ENCODE measurements at regions not wholly inside any gene's neighbourhood (a gene's known extent, or its start where the extent isn't known, plus 50 kb on each side); places are given as distances from the start of the nearest gene placed in this dataset.
"Not testable (repeated sequence)": the region's sequence is repeated elsewhere in the genome, so short reads cannot be mapped to it uniquely, and the experiment has no call there.

- intact Hi-C loops (cut with DNase I) = no loop called here
Observed at GRCh38 chr16:73124665-73125375, 76.9 kb upstream of the ZFHX3 start.

GRCh38 chr16:73124097-73124652 lies 76.2 kb upstream of the ZFHX3 start:
- no peak for DNase-seq

More at GRCh38 chr16:73124665-73125375, 76.9 kb upstream of the ZFHX3 start:
- DNase-seq = no peak

DNA sequence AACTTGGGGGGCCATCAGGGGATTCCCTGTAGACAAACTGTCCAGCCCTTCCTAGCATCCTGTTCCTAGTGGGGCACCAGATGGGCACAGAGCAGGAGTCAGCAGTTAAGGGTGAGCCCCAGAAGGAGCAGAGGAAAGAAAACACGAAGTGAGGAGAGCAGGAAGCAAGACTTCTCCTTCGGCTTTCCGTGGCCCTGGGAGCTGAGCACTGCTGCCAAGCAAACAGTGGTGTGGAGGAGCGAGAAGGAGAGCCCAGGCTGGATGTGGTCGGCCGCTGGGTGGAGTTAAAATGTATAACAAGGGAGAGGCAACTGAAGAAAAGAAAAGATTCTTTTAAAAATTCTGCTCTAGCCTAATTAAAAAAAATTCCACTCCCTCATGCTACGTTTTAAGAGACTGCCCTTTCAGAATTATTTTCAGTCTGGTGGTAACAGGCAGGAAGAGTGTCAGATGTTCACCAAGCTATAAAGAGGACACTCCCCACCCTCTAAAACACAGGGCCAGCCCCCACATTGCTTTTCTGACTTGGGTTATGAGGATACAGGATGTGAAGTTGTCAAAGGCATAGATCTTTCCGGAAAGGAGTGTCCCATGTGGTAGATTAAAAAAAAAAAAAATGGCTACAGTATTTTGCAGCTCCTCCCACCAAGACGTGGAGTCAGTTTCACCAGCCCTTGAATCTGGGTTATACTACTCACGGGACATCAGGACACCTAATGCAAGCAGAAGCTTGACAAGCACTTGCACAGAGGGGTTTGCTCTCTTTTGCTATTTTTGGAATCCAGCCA lies 74.9 kb upstream of the ZFHX3 start:
- intact Hi-C loops (cut with DNase I) = no loop called here
- DNase-seq = peak in 6 of 10 donors; percentile 14 to 88 (median 24)

More at GRCh38 chr16:73124097-73124652, 76.2 kb upstream of the ZFHX3 start:
- intact Hi-C loops (cut with DNase I) = no loop called here

- DNase-seq = no peak
- intact Hi-C loops (cut with DNase I) = no loop called here
Observed at GRCh38 chr16:73116576-73116975, 68.6 kb upstream of the ZFHX3 start.

DNA sequence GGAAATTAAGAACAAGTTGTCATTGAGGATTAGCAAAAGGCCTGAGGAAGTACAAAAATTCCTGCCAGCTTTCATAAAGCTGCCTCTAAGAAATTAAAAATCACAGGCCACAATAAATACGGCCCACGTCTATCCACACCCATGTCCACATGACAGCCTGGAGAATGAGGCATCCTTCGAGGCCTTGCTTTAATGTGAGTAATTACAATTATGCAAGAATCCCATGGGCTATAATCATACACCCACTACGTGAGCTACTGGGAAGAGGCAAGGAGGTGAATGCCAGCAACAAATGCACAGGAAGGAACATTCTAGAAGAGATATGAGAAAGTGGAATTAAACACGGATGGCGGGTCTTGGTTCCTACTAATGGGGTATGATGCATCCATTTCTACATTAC lies 65.4 kb upstream of the ZFHX3 start:
- DNase-seq = no peak
- intact Hi-C loops (cut with DNase I) = no loop called here

- intact Hi-C loops (cut with DNase I) = no loop called here
- no peak for DNase-seq
Observed at GRCh38 chr16:73108195-73108963, 60.5 kb upstream of the ZFHX3 start.

DNA sequence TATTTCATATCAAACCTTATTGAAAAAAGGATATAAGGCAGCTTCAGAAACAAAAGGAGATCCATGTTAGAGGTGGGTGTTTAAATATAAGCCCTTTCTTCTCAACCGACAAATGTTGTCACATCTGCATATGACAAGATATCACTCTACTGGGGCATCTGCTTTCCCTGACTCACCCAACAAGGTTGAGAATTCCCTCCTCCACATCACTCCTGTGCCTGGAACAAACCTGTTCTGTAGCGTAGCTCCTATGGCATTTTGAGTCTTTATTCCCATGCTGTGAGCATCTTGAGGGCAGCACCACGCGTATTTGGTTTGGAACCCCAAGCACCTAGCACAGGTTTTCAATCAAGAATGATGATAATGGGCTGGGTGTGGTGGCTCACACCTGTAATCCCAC lies 59.4 kb upstream of the ZFHX3 start:
- DNase-seq = no peak
- intact Hi-C loops (cut with DNase I) = no loop called here

- no peak for DNase-seq
- intact Hi-C loops (cut with DNase I) = no loop called here
Observed at GRCh38 chr16:73106329-73107034, 58.6 kb upstream of the ZFHX3 start.

DNA sequence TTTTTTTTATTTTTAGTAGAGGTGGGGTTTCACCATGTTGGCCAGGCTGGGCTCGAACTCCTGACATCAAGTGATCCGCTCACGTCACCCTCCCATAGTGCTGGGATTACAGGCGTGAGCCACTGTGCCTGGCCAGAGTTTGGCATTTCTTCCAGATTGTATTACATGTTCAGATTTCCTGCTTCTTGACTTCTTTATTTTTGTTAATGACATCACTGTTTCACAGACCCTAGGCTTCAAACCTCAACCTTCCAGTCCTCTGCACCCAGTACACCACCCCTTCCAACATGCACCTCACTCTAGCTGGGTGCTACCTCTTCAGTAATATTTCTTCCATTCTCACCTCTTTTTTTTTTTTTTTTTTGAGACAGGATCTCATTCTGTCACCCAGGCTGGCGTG lies 53.6 kb upstream of the ZFHX3 start:
- intact Hi-C loops (cut with DNase I) = no loop called here
- DNase-seq = no peak

- DNase-seq; intact Hi-C loops (cut with DNase I): not testable (repeated sequence)
Observed at GRCh38 chr16:73099601-73100000, 51.7 kb upstream of the ZFHX3 start.
